GM12875 (cell line): ENCODE measurements at regions not wholly inside any gene's neighbourhood (a gene's known extent, or its start where the extent isn't known, plus 50 kb on each side); places are given as distances from the start of the nearest gene placed in this dataset.

Experiments used
- H3K4me3 ChIP-seq: one replicate; pipeline ENCODE4 v1.5.1; 2011; ENCODE audit warnings: low read depth, low read length, control low read depth
- CTCF ChIP-seq: IDR thresholded peaks from 2 replicates; pipeline ENCODE4 v1.5.1; 2011; ENCODE audit warnings: low read depth, mild to moderate bottlenecking, control low read depth, inconsistent platforms, low read length, moderate library complexity, borderline replicate concordance; ENCODE audit not compliant: insufficient read depth

- no peak overlapping the region for H3K4me3 ChIP-seq
- TF ChIP-seq CTCF: no peak
Observed at GRCh38 chr14:85317491-85318021, 212.4 kb upstream of the FLRT2 start.

GRCh38 chr14:85319101-85319500 is 210.8 kb upstream of the FLRT2 start:
- no peak overlapping the region for H3K4me3 ChIP-seq
- no peak for TF ChIP-seq CTCF

GRCh38 chr14:85319998-85320630 is 209.8 kb upstream of the FLRT2 start:
- no peak overlapping the region for H3K4me3 ChIP-seq
- TF ChIP-seq CTCF: no peak

GRCh38 chr14:85325134-85326017 is 204.6 kb upstream of the FLRT2 start:
- TF ChIP-seq CTCF: no peak
- H3K4me3 ChIP-seq: no peak overlapping the region

GRCh38 chr14:85332401-85332800 is 197.5 kb upstream of the FLRT2 start:
- no peak for TF ChIP-seq CTCF
- H3K4me3 ChIP-seq: no peak overlapping the region

GRCh38 chr14:85333313-85333712 is 196.6 kb upstream of the FLRT2 start:
- TF ChIP-seq CTCF: no peak
- no peak overlapping the region for H3K4me3 ChIP-seq

GRCh38 chr14:85333841-85334240 is 196.1 kb upstream of the FLRT2 start:
- no peak overlapping the region for H3K4me3 ChIP-seq
- no peak for TF ChIP-seq CTCF
